A549 (cell line): ENCODE measurements at regions not wholly inside any gene's neighbourhood (a gene's known extent, or its start where the extent isn't known, plus 50 kb on each side); places are given as distances from the start of the nearest gene placed in this dataset.

Source experiments
- ATAC-seq, 2 experiments: fragments of 200-7000 bp in 1 of 2; fragments of >200 bp in 1 of 2; cut with Nextera tagmentation in 1 of 2; cut with Tn5 transposase in 1 of 2; 3 replicates each; pipeline versions ENCODE4 v1.8.0 to v1.9.1; 2018 to 2020; ENCODE audit warnings: mild to moderate bottlenecking in 1 of 2, moderate library complexity in 1 of 2
- CTCF ChIA-PET: fragments of 300-600 bp; sonication (Branson Sonifier 250); formaldehyde crosslinking; extraction: SDS; loops from one replicate; lab custom pipeline; 2021; ENCODE audit warnings: antibody characterized with exemption, inconsistent platforms; lab: Yijun Ruan, JAX
- POLR2A ChIA-PET: fragments of 350-600 bp; formaldehyde crosslinking; extraction: SDS; loops from one replicate; lab custom pipeline; 2021; ENCODE audit warnings: antibody characterized with exemption, inconsistent platforms; lab: Yijun Ruan, JAX
- DNase-seq, 2 experiments: peaks; one replicate each; pipeline versions ENCODE4 v3.0.0 to v3.0.0-alpha.2; 2011 to 2016; ENCODE audit warnings: low read depth in 1 of 2, low spot score in 1 of 2
- FAIRE-seq: peaks from 2 replicates; lab custom pipeline; 2011; peaks lifted over from hg19 to GRCh38; lab: Jason Lieb, UNC
- H3K27ac ChIP-seq, 2 experiments: fragments of >200 bp; sonication (Bioruptor Twin); formaldehyde crosslinking; 3 replicates each; pipeline ENCODE4 v1.5.1; 2016 to 2017
- H3K4me1 ChIP-seq: fragments of >200 bp; sonication (Bioruptor Twin); formaldehyde crosslinking; 3 replicates; pipeline ENCODE4 v1.6.1; 2016
- H3K4me2 ChIP-seq: fragments of >200 bp; sonication (Bioruptor Twin); formaldehyde crosslinking; 3 replicates; pipeline ENCODE4 v1.6.1; 2016
- H3K4me3 ChIP-seq: fragments of >200 bp; sonication (Bioruptor Twin); formaldehyde crosslinking; 3 replicates; pipeline ENCODE4 v1.5.1; 2016
- H3K9me3 ChIP-seq: fragments of >200 bp; sonication (Bioruptor Twin); formaldehyde crosslinking; 3 replicates; pipeline ENCODE4 v1.6.1; 2016
- CBX8 ChIP-seq: fragments of 200-600 bp; sonication (generic); IDR thresholded peaks from 2 replicates; pipeline ENCODE4 v1.6.1; 2016
- CEBPB ChIP-seq, 2 experiments: fragments of >200 bp in 1 of 2; sonication (Bioruptor Twin) in 1 of 2; formaldehyde crosslinking in 1 of 2; IDR thresholded peaks; 2 replicates each; pipeline ENCODE4 v1.6.1; 2012 to 2016
- CHD2 ChIP-seq: fragments of 150-350 bp; IDR thresholded peaks from 2 replicates; pipeline ENCODE4 v1.6.1; 2014; ENCODE audit warnings: low read length; ENCODE audit not compliant: partially characterized antibody
- EHF ChIP-seq: fragments of 250-450 bp; sonication (Bioruptor Pico); IDR thresholded peaks from 2 replicates; pipeline ENCODE4 v1.5.0; 2020; ENCODE audit warnings: mild to moderate bottlenecking
- EHMT2 ChIP-seq: fragments of 200-600 bp; sonication (generic); IDR thresholded peaks from 2 replicates; pipeline ENCODE4 v1.6.1; 2016; ENCODE audit warnings: antibody characterized with exemption, low read depth, mild to moderate bottlenecking, moderate library complexity
- FOSB ChIP-seq: fragments of 250-450 bp; sonication (Bioruptor Pico); IDR thresholded peaks from 2 replicates; pipeline ENCODE4 v1.5.0; 2020; ENCODE audit warnings: mild to moderate bottlenecking, moderate library complexity
- GATA3 ChIP-seq: IDR thresholded peaks from 2 replicates; pipeline ENCODE4 v1.6.1; 2012; ENCODE audit warnings: borderline replicate concordance
- HOXA7 ChIP-seq: fragments of 250-450 bp; sonication (Bioruptor Pico); IDR thresholded peaks from 2 replicates; pipeline ENCODE4 v1.5.0; 2020; ENCODE audit warnings: mild to moderate bottlenecking, moderate library complexity
- JUNB ChIP-seq: fragments of >200 bp; sonication (Bioruptor Twin); formaldehyde crosslinking; IDR thresholded peaks from 2 replicates; pipeline ENCODE4 v1.6.1; 2016
- KDM1A ChIP-seq: fragments of 200-600 bp; sonication (generic); IDR thresholded peaks from 2 replicates; pipeline ENCODE4 v1.6.1; 2016; ENCODE audit warnings: low read depth, mild to moderate bottlenecking
- MAFK ChIP-seq: fragments of 450-650 bp; IDR thresholded peaks from 2 replicates; pipeline ENCODE4 v1.6.1; 2014; ENCODE audit not compliant: partially characterized antibody
- MAZ ChIP-seq: fragments of 150-350 bp; IDR thresholded peaks from 2 replicates; pipeline ENCODE4 v1.6.1; 2014; ENCODE audit warnings: antibody characterized with exemption, low read depth, low read length, borderline replicate concordance
- PBX3 ChIP-seq: IDR thresholded peaks from 2 replicates; pipeline ENCODE4 v1.6.1; 2012
- PHF8 ChIP-seq: fragments of 200-600 bp; sonication (generic); IDR thresholded peaks from 2 replicates; pipeline ENCODE4 v1.6.1; 2016; ENCODE audit warnings: low read depth, mild to moderate bottlenecking, antibody characterized with exemption, moderate library complexity, borderline replicate concordance
- POLR2A ChIP-seq: IDR thresholded peaks from 2 replicates; pipeline ENCODE4 v1.6.1; 2012; ENCODE audit warnings: mild to moderate bottlenecking, low read length
- RARB ChIP-seq: fragments of 250-450 bp; sonication (Bioruptor Pico); IDR thresholded peaks from 2 replicates; pipeline ENCODE4 v1.8.0; 2021; ENCODE audit warnings: mild to moderate bottlenecking, moderate library complexity
- SMC3 ChIP-seq: fragments of >200 bp; sonication (Bioruptor Twin); formaldehyde crosslinking; IDR thresholded peaks from 3 replicates; pipeline ENCODE4 v1.6.1; 2018; ENCODE audit warnings: inconsistent platforms
- USF2 ChIP-seq: fragments of 450-650 bp; IDR thresholded peaks from 2 replicates; pipeline ENCODE4 v1.6.1; 2014; ENCODE audit warnings: antibody characterized with exemption
- WGBS: methylation state at CpG from one replicate; pipeline ENCODE4 v1.1.6; 2017; ENCODE audit errors: missing lambda C conversion rate; 5-methylcytosine and 5-hydroxymethylcytosine counted together
- TF ChIP-seq, protein P1 (sequence below): fragments of >200 bp; sonication (Bioruptor Twin); formaldehyde crosslinking; IDR thresholded peaks from 3 replicates; pipeline ENCODE4 v1.5.1; 2016
- TF ChIP-seq, protein P2 (sequence below): fragments of 150-350 bp; IDR thresholded peaks from 2 replicates; pipeline ENCODE4 v1.6.1; 2014; ENCODE audit warnings: low read depth, mild to moderate bottlenecking, low read length
- TF ChIP-seq, protein P3 (sequence below): IDR thresholded peaks from 2 replicates; pipeline ENCODE4 v1.6.1; 2012; ENCODE audit warnings: low read depth, borderline replicate concordance
- TF ChIP-seq, protein P4 (sequence below): fragments of >200 bp; sonication (Bioruptor Twin); formaldehyde crosslinking; IDR thresholded peaks from 3 replicates; pipeline ENCODE4 v1.6.1; 2016

GRCh38 chr4:10183462-10183861 is 66.9 kb upstream of the WDR1 start:
- Histone ChIP-seq H3K4me2 (no peak overlapping the region), H3K27ac (no peak overlapping the region), H3K4me3 (no peak overlapping the region), H3K9me3 (no peaks in the 10 kb centered on the region), H3K4me1 (no peaks in the 10 kb centered on the region)
- no peak for DNase-seq
- POLR2A ChIA-PET, result no interaction called here
- no peak for ATAC-seq
- FAIRE-seq, result no peak
- WGBS, result 4% methylated on average over 1 of the region's 1 CpG
- CTCF ChIA-PET, result no interaction called here
- TF ChIP-seq, protein P1, sequence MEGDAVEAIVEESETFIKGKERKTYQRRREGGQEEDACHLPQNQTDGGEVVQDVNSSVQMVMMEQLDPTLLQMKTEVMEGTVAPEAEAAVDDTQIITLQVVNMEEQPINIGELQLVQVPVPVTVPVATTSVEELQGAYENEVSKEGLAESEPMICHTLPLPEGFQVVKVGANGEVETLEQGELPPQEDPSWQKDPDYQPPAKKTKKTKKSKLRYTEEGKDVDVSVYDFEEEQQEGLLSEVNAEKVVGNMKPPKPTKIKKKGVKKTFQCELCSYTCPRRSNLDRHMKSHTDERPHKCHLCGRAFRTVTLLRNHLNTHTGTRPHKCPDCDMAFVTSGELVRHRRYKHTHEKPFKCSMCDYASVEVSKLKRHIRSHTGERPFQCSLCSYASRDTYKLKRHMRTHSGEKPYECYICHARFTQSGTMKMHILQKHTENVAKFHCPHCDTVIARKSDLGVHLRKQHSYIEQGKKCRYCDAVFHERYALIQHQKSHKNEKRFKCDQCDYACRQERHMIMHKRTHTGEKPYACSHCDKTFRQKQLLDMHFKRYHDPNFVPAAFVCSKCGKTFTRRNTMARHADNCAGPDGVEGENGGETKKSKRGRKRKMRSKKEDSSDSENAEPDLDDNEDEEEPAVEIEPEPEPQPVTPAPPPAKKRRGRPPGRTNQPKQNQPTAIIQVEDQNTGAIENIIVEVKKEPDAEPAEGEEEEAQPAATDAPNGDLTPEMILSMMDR, result no peak
- TF ChIP-seq CBX8 (no peak), MAFK (no peak), EHF (CRISPR knock-in tag) (no peak), JUNB (no peak), SMC3 (no peak), PHF8 (no peak), MAZ (no peak), RARB (no peak), PBX3 (no peak), HOXA7 (no peak)
- TF ChIP-seq, protein P2, sequence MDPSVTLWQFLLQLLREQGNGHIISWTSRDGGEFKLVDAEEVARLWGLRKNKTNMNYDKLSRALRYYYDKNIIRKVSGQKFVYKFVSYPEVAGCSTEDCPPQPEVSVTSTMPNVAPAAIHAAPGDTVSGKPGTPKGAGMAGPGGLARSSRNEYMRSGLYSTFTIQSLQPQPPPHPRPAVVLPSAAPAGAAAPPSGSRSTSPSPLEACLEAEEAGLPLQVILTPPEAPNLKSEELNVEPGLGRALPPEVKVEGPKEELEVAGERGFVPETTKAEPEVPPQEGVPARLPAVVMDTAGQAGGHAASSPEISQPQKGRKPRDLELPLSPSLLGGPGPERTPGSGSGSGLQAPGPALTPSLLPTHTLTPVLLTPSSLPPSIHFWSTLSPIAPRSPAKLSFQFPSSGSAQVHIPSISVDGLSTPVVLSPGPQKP, result no peak
- TF ChIP-seq, protein P3, sequence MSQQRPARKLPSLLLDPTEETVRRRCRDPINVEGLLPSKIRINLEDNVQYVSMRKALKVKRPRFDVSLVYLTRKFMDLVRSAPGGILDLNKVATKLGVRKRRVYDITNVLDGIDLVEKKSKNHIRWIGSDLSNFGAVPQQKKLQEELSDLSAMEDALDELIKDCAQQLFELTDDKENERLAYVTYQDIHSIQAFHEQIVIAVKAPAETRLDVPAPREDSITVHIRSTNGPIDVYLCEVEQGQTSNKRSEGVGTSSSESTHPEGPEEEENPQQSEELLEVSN, result no peak

GRCh38 chr4:10182446-10183424 is 66.1 kb upstream of the WDR1 start:
- no peak overlapping the region for H3K4me3 ChIP-seq
- ATAC-seq, result no peak
- no peaks in the 10 kb centered on the region for H3K9me3 ChIP-seq
- FAIRE-seq, result no peak
- CTCF ChIA-PET, result no interaction called here
- H3K4me2 ChIP-seq, result no peak overlapping the region
- TF ChIP-seq POLR2A (no peak), USF2 (no peak), CEBPB (IDR thresholded peaks at IDR 0.05) (no peak), FOSB (CRISPR knock-in tag) (no peak), KDM1A (no peak), CHD2 (no peak), EHMT2 (no peak), GATA3 (no peak)
- TF ChIP-seq, protein P4, sequence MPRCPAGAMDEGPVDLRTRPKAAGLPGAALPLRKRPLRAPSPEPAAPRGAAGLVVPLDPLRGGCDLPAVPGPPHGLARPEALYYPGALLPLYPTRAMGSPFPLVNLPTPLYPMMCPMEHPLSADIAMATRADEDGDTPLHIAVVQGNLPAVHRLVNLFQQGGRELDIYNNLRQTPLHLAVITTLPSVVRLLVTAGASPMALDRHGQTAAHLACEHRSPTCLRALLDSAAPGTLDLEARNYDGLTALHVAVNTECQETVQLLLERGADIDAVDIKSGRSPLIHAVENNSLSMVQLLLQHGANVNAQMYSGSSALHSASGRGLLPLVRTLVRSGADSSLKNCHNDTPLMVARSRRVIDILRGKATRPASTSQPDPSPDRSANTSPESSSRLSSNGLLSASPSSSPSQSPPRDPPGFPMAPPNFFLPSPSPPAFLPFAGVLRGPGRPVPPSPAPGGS, result no peak
- TF ChIP-seq, all 56 proteins: peak for 0
- Histone ChIP-seq H3K4me1 (no peaks in the 10 kb centered on the region), H3K27ac (no peak overlapping the region)
- POLR2A ChIA-PET, result no interaction called here
- 6% methylated on average over 6 of the region's 6 CpGs for WGBS
- no peak for DNase-seq
